ENCODE measurements at regions not wholly inside any gene's neighbourhood (a gene's known extent, or its start where the extent isn't known, plus 50 kb on each side); places are given as distances from the start of the nearest gene placed in this dataset.

DNA sequence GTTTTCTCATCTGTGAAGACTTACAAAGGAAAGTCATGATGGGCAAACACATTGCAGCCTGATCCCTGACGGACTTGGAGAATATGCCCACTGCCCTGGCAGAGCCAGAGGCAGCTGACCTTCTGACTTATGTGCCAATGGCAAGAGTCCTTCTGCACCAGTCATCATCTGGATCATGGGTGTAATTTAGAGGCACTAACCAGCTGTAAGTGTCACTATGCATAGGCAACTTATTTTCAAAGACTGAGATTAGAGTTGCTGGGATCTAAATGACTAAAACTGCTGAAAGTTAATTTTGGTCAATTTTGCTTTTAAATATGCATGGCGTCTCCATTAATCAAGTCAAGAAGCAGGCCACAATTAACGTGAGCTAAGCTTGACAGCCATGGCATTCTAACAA, 261.2 kb downstream of the BCL11A start:
- Histone ChIP-seq H3K4me3 (ENCODE audit: control extremely low read depth in 1 of 5, extremely low read depth in 1 of 5, insufficient read depth in 1 of 5, low read depth in 2 of 5, low read length in 4 of 5) (no peak overlapping the region), H3K9ac (ENCODE audit: low read length) (no peak overlapping the region), H2AFZ (ENCODE audit: insufficient read depth, low read depth, low read length, poor library complexity, severe bottlenecking) (no peak overlapping the region), H3K4me2 (replicated peaks; ENCODE audit: low read depth, low read length, poor library complexity, severe bottlenecking) (no peak overlapping the region), H3K36me3 (replicated peaks in 1 of 2; ENCODE audit: control extremely low read depth in 1 of 2, control insufficient read depth in 1 of 2, extremely low read depth in 1 of 2, insufficient read depth in 2 of 2, low read length in 1 of 2) (no peaks in the 10 kb centered on the region), H3K79me2 (ENCODE audit: control insufficient read depth, insufficient read depth, low read length) (no peaks in the 10 kb centered on the region), H3K27me3 (replicated peaks in 1 of 4; ENCODE audit: control extremely low read depth in 1 of 4, control insufficient read depth in 3 of 4, insufficient read depth in 4 of 4, low read length in 3 of 4) (no peaks in the 10 kb centered on the region), H3K4me1 (ENCODE audit: control insufficient read depth in 2 of 2, insufficient read depth in 2 of 2, low read length in 2 of 2) (peaks cover 19 to 24% of the 10 kb centered on the region in 2 donors), H4K20me1 (ENCODE audit: control insufficient read depth, insufficient read depth, low read length, poor library complexity, severe bottlenecking) (no peaks in the 10 kb centered on the region), H3K9me3 (ENCODE audit: control extremely low read depth in 1 of 3, control insufficient read depth in 2 of 3, insufficient read depth in 1 of 3, low read length in 2 of 3) (peaks cover 0 to 6% (median 6%) of the 10 kb centered on the region in 3 donors), H3K27ac (ENCODE audit: low read length in 2 of 2) (no peak overlapping the region)
- no peaks in the 10 kb centered on the region for H3K9me3 Mint-ChIP-seq (ENCODE audit: insufficient read depth)
- WGBS (ENCODE audit: insufficient coverage) = 84% methylated on average over 3 of the region's 3 CpGs
- TF ChIP-seq, protein P1, sequence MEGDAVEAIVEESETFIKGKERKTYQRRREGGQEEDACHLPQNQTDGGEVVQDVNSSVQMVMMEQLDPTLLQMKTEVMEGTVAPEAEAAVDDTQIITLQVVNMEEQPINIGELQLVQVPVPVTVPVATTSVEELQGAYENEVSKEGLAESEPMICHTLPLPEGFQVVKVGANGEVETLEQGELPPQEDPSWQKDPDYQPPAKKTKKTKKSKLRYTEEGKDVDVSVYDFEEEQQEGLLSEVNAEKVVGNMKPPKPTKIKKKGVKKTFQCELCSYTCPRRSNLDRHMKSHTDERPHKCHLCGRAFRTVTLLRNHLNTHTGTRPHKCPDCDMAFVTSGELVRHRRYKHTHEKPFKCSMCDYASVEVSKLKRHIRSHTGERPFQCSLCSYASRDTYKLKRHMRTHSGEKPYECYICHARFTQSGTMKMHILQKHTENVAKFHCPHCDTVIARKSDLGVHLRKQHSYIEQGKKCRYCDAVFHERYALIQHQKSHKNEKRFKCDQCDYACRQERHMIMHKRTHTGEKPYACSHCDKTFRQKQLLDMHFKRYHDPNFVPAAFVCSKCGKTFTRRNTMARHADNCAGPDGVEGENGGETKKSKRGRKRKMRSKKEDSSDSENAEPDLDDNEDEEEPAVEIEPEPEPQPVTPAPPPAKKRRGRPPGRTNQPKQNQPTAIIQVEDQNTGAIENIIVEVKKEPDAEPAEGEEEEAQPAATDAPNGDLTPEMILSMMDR (IDR thresholded peaks at IDR 0.05) = no peak
- no peak for TF ChIP-seq EZH2 (IDR thresholded peaks at IDR 0.05; ENCODE audit: borderline replicate concordance, insufficient read depth, low read depth, low read length, poor library complexity, severe bottlenecking)
- no peaks in the 10 kb centered on the region for H3K27me3 Mint-ChIP-seq
- peaks cover 34% of the 10 kb centered on the region for H3K4me1 Mint-ChIP-seq
- ChIA-PET POLR2A (no interaction called here), CTCF (no interaction called here)
- H3K27ac Mint-ChIP-seq = no peak overlapping the region
- intact Hi-C loops (cut with micrococcal nuclease) = no loop called here
- H3K4me3 Mint-ChIP-seq = no peak overlapping the region
- ATAC-seq (ENCODE audit: low read depth) (no peak), DNase-seq (no peak)

DNA sequence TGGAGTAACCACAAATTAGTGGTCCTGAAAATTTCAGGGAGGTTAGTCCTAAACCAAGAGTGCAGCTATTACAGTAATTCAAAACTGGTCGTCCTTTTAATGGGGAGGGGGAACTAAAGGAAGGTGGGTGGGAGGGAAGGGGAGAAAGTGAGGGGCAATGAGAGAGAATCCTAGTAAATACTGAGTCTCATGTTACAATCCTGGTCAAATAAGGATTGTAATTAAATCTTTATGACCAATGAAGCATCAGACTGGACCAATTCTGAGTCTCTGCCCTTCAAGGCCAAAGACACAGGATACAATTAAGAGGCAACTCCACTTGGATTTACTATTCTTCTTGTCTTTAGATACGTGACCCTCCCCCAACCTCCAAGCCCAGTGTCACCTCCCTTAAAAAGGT, 262.9 kb downstream of the BCL11A start:
- Mint-ChIP-seq H3K4me3 (no peak overlapping the region), H3K27ac (no peak overlapping the region), H3K4me1 (peaks cover 17% of the 10 kb centered on the region), H3K27me3 (no peaks in the 10 kb centered on the region), H3K9me3 (ENCODE audit: insufficient read depth) (no peaks in the 10 kb centered on the region)
- DNase-seq = no peak
- H3K27me3 ChIP-seq (replicated peaks in 1 of 4; ENCODE audit: control extremely low read depth in 1 of 4, control insufficient read depth in 3 of 4, insufficient read depth in 4 of 4, low read length in 3 of 4) = no peaks in the 10 kb centered on the region
- no peaks in the 10 kb centered on the region for H3K79me2 ChIP-seq (ENCODE audit: control insufficient read depth, insufficient read depth, low read length)
- no peak overlapping the region for H3K9ac ChIP-seq (ENCODE audit: low read length)
- H4K20me1 ChIP-seq (ENCODE audit: control insufficient read depth, insufficient read depth, low read length, poor library complexity, severe bottlenecking) = no peaks in the 10 kb centered on the region
- 100% methylated on average over 1 of the region's 2 CpGs for WGBS (ENCODE audit: insufficient coverage)
- CTCF ChIA-PET = no interaction called here
- no peak overlapping the region for H3K27ac ChIP-seq (ENCODE audit: low read length in 2 of 2)
- POLR2A ChIA-PET = interaction anchor here (0.6 kb wide), 1 partner anchor 22 kb away, joined by 3 read pairs; no protein-coding TSS in a partner anchor
- H3K4me2 ChIP-seq (replicated peaks; ENCODE audit: low read depth, low read length, poor library complexity, severe bottlenecking) = no peak overlapping the region
- no peak for ATAC-seq (ENCODE audit: low read depth)
- no peaks in the 10 kb centered on the region for H3K36me3 ChIP-seq (replicated peaks in 1 of 2; ENCODE audit: control extremely low read depth in 1 of 2, control insufficient read depth in 1 of 2, extremely low read depth in 1 of 2, insufficient read depth in 2 of 2, low read length in 1 of 2)
- TF ChIP-seq EZH2 (IDR thresholded peaks at IDR 0.05; ENCODE audit: borderline replicate concordance, insufficient read depth, low read depth, low read length, poor library complexity, severe bottlenecking) = no peak
- TF ChIP-seq, protein P1 (IDR thresholded peaks at IDR 0.05) = no peak
- H3K9me3 ChIP-seq (ENCODE audit: control extremely low read depth in 1 of 3, control insufficient read depth in 2 of 3, insufficient read depth in 1 of 3, low read length in 2 of 3) = peaks cover 0 to 8% (median 6%) of the 10 kb centered on the region in 3 donors
- intact Hi-C loops (cut with micrococcal nuclease) = no loop called here
- no peak overlapping the region for H2AFZ ChIP-seq (ENCODE audit: insufficient read depth, low read depth, low read length, poor library complexity, severe bottlenecking)
- H3K4me1 ChIP-seq (ENCODE audit: control insufficient read depth in 2 of 2, insufficient read depth in 2 of 2, low read length in 2 of 2) = peaks cover 6 to 7% of the 10 kb centered on the region in 2 donors
- no peak overlapping the region for H3K4me3 ChIP-seq (ENCODE audit: control extremely low read depth in 1 of 5, extremely low read depth in 1 of 5, insufficient read depth in 1 of 5, low read depth in 2 of 5, low read length in 4 of 5)
